ENCODE measurements at regions not wholly inside any gene's neighbourhood (a gene's known extent, or its start where the extent isn't known, plus 50 kb on each side); places are given as distances from the start of the nearest gene placed in this dataset.

- no peak overlapping the region for H3K4me3 ChIP-seq
- H3K36me3 ChIP-seq: no peaks in the 10 kb centered on the region
- no peaks in the 10 kb centered on the region for H3K9me3 ChIP-seq
- no peak for TF ChIP-seq CTCF (IDR thresholded peaks at IDR 0.05)
- TF ChIP-seq POLR2A (IDR thresholded peaks at IDR 0.05): no peak
- no peak for TF ChIP-seq POLR2AphosphoS5 (IDR thresholded peaks at IDR 0.05)
- DNase-seq (ENCODE audit: low spot score in 2 of 2): no peak
- no peaks in the 10 kb centered on the region for H3K4me1 ChIP-seq
- H3K27me3 ChIP-seq: no peaks in the 10 kb centered on the region
- intact Hi-C loops (cut with DNase I; ENCODE audit: low total_unique reads): no loop called here
- H3K27ac ChIP-seq: no peak overlapping the region
These were observed 879.6 kb upstream of the CELF4 start for GRCh38 chr18:38444971-38445803.

- intact Hi-C loops (cut with DNase I; ENCODE audit: low total_unique reads): no loop called here
- Histone ChIP-seq H3K27me3 (no peaks in the 10 kb centered on the region), H3K4me1 (no peaks in the 10 kb centered on the region), H3K4me3 (no peak overlapping the region), H3K36me3 (no peaks in the 10 kb centered on the region), H3K27ac (no peak overlapping the region), H3K9me3 (no peaks in the 10 kb centered on the region)
- DNase-seq (ENCODE audit: low spot score in 2 of 2): no peak
- TF ChIP-seq CTCF (IDR thresholded peaks at IDR 0.05) (no peak), POLR2A (IDR thresholded peaks at IDR 0.05) (no peak), POLR2AphosphoS5 (IDR thresholded peaks at IDR 0.05) (no peak)
These were observed 862.1 kb upstream of the CELF4 start for GRCh38 chr18:38427736-38428135.

GRCh38 chr18:38427234-38427633 is 861.6 kb upstream of the CELF4 start:
- Histone ChIP-seq H3K4me3 (no peak overlapping the region), H3K36me3 (no peaks in the 10 kb centered on the region), H3K9me3 (no peaks in the 10 kb centered on the region), H3K27ac (no peak overlapping the region), H3K27me3 (no peaks in the 10 kb centered on the region), H3K4me1 (no peaks in the 10 kb centered on the region)
- no peak for DNase-seq (ENCODE audit: low spot score in 2 of 2)
- intact Hi-C loops (cut with DNase I; ENCODE audit: low total_unique reads): no loop called here
- TF ChIP-seq CTCF (IDR thresholded peaks at IDR 0.05) (no peak), POLR2A (IDR thresholded peaks at IDR 0.05) (no peak), POLR2AphosphoS5 (IDR thresholded peaks at IDR 0.05) (no peak)

- no peak overlapping the region for H3K4me3 ChIP-seq
- H3K27me3 ChIP-seq: no peaks in the 10 kb centered on the region
- intact Hi-C loops (cut with DNase I; ENCODE audit: low total_unique reads): loop anchor here (5.0 kb wide), 1 partner anchor 670 kb away; no protein-coding TSS in a partner anchor
- no peak for TF ChIP-seq POLR2AphosphoS5 (IDR thresholded peaks at IDR 0.05)
- TF ChIP-seq POLR2A (IDR thresholded peaks at IDR 0.05): no peak
- no peak for TF ChIP-seq CTCF (IDR thresholded peaks at IDR 0.05)
- H3K36me3 ChIP-seq: no peaks in the 10 kb centered on the region
- no peak for DNase-seq (ENCODE audit: low spot score in 2 of 2)
- no peaks in the 10 kb centered on the region for H3K4me1 ChIP-seq
- H3K9me3 ChIP-seq: no peaks in the 10 kb centered on the region
- H3K27ac ChIP-seq: no peak overlapping the region
These were observed 856.4 kb upstream of the CELF4 start for GRCh38 chr18:38421872-38422615.

GRCh38 chr18:38421021-38421420 is 855.4 kb upstream of the CELF4 start:
- intact Hi-C loops (cut with DNase I; ENCODE audit: low total_unique reads): loop anchor here (5.0 kb wide), 1 partner anchor 669 kb away; no protein-coding TSS in a partner anchor

More at GRCh38 chr18:38421021-38421420, 855.4 kb upstream of the CELF4 start:
- Histone ChIP-seq H3K27ac (no peak overlapping the region), H3K27me3 (no peaks in the 10 kb centered on the region), H3K9me3 (no peaks in the 10 kb centered on the region), H3K36me3 (no peaks in the 10 kb centered on the region), H3K4me1 (no peaks in the 10 kb centered on the region), H3K4me3 (peak overlapping the region in 1 of 3 donors; percentile 10)
- TF ChIP-seq POLR2AphosphoS5 (IDR thresholded peaks at IDR 0.05): no peak
- TF ChIP-seq CTCF (IDR thresholded peaks at IDR 0.05): no peak
- TF ChIP-seq POLR2A (IDR thresholded peaks at IDR 0.05): no peak
- DNase-seq (ENCODE audit: low spot score in 2 of 2): no peak
